ENCODE measurements at regions not wholly inside any gene's neighbourhood (a gene's known extent, or its start where the extent isn't known, plus 50 kb on each side); places are given as distances from the start of the nearest gene placed in this dataset.

DNA sequence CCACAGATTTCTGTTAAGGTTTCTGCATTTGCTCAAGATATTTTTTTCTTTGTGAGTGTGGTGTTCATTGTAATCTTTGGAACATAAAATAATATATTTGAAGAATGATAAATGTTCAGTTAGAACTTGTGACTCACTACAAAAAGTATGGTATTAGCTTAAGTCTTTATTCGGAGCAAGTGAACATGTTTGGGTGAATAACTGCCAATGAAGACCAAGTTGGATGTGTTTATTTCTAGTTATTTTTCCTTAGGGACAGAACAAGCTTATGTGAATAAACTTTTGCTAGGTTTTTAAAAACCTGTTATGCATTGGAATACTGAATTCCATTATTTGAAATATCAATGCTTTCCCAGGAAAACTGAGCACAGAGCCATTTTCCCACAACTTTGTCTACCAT is 418.6 kb downstream of the SLCO4C1 start:
- TF ChIP-seq, protein P1, sequence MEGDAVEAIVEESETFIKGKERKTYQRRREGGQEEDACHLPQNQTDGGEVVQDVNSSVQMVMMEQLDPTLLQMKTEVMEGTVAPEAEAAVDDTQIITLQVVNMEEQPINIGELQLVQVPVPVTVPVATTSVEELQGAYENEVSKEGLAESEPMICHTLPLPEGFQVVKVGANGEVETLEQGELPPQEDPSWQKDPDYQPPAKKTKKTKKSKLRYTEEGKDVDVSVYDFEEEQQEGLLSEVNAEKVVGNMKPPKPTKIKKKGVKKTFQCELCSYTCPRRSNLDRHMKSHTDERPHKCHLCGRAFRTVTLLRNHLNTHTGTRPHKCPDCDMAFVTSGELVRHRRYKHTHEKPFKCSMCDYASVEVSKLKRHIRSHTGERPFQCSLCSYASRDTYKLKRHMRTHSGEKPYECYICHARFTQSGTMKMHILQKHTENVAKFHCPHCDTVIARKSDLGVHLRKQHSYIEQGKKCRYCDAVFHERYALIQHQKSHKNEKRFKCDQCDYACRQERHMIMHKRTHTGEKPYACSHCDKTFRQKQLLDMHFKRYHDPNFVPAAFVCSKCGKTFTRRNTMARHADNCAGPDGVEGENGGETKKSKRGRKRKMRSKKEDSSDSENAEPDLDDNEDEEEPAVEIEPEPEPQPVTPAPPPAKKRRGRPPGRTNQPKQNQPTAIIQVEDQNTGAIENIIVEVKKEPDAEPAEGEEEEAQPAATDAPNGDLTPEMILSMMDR (IDR thresholded peaks at IDR 0.05; ENCODE audit: insufficient read depth, low read length, severe bottlenecking), result no peak
- no peaks in the 10 kb centered on the region for H3K27me3 ChIP-seq (ENCODE audit: control insufficient read depth, insufficient read depth, low read length)
- DNase-seq (ENCODE audit: low read depth) (no peak), FAIRE-seq (no peak)
- no peaks in the 10 kb centered on the region for H3K36me3 ChIP-seq (ENCODE audit: control insufficient read depth, insufficient read depth, low read length)
- H3K4me3 ChIP-seq (ENCODE audit: low read depth, low read length), result no peak overlapping the region

DNA sequence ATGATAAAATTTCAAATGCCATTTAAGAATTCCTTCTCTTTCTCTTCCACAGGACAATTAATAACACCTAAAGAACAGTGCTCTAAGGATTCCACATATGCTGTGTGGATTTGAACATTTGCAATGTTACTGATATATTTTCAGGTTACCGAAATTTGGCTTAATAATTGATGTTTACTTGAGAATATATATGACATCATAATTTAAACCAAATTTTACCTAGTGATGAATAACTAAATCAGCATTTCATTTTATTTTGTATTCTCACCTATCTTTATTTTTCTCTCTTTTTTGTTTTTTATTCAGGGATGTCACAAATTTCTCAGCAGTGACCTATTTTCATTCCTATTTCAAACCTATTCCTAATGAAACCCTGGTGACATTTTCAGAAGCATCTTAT is 429.6 kb downstream of the SLCO4C1 start:
- Histone ChIP-seq H3K36me3 (ENCODE audit: control insufficient read depth, insufficient read depth, low read length) (no peaks in the 10 kb centered on the region), H3K27me3 (ENCODE audit: control insufficient read depth, insufficient read depth, low read length) (no peaks in the 10 kb centered on the region), H3K4me3 (ENCODE audit: low read depth, low read length) (no peak overlapping the region)
- TF ChIP-seq, protein P1 (IDR thresholded peaks at IDR 0.05; ENCODE audit: insufficient read depth, low read length, severe bottlenecking), result no peak
- no peak for DNase-seq (ENCODE audit: low read depth)
- FAIRE-seq, result no peak

DNA sequence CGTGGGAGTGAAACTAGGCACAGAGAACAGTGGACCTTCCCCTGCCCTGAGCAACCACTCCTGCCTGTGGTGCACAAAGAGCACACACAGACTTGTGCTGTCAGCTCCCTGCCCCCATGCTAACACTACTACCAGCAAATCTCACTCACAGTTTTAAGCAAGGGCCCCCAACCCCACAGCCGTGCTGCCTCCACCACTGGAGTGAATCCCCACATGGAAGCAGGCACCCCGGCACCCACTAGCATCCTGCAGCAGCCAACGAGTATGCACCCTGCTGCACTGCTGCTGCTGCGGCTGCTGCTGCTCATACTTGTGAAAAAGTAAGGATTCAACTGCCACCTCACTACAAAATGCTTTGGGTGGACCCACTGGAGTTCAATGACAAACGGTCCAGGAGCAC is 435.5 kb downstream of the SLCO4C1 start:
- no peak overlapping the region for H3K4me3 ChIP-seq (ENCODE audit: low read depth, low read length)
- H3K27me3 ChIP-seq (ENCODE audit: control insufficient read depth, insufficient read depth, low read length), result no peaks in the 10 kb centered on the region
- no peak for FAIRE-seq
- TF ChIP-seq, protein P1 (IDR thresholded peaks at IDR 0.05; ENCODE audit: insufficient read depth, low read length, severe bottlenecking), result no peak
- DNase-seq (ENCODE audit: low read depth), result no peak
- H3K36me3 ChIP-seq (ENCODE audit: control insufficient read depth, insufficient read depth, low read length), result no peaks in the 10 kb centered on the region

DNA sequence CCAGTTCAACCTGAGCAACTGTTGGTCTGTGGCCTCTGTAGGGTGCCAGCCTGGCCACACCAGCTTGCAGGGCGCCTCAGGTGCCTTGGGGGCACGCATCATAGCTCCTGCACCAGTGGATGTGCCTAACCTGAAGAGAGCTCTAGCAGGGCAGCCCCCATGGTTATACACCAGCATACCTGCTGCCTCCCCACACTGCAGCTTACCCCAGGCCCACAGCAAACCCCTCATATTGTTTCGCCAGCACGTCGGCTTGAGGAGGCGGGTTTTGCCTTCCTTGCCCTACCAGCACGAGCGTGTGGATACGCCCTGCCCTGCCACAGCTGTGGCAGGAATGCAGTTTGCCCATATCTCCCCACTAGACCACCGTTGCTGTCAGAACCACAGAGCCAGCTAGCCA is 435.9 kb downstream of the SLCO4C1 start:
- FAIRE-seq (no peak), DNase-seq (ENCODE audit: low read depth) (no peak)
- Histone ChIP-seq H3K36me3 (ENCODE audit: control insufficient read depth, insufficient read depth, low read length) (no peaks in the 10 kb centered on the region), H3K4me3 (ENCODE audit: low read depth, low read length) (no peak overlapping the region), H3K27me3 (ENCODE audit: control insufficient read depth, insufficient read depth, low read length) (no peaks in the 10 kb centered on the region)
- TF ChIP-seq, protein P1 (IDR thresholded peaks at IDR 0.05; ENCODE audit: insufficient read depth, low read length, severe bottlenecking), result no peak

DNA sequence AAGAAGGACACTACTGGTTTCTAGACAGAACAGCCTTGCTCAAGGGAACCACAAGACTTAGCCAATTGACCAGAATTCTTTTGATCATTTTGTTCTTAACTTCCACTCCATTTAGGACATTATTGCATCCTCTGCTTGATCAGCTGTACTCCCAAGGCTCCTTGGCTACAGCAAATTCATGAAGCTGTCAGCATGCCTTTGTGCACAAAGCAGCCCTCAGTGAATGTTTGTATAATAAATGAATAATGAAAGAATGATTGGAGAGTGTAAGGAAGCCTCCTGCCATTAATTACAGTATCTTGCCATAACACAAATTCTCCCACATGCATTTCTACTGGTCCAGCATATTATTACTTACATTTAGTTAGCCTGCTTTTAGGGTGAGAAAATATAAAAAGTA is 449.6 kb downstream of the SLCO4C1 start:
- Histone ChIP-seq H3K36me3 (ENCODE audit: control insufficient read depth, insufficient read depth, low read length) (no peaks in the 10 kb centered on the region), H3K4me3 (ENCODE audit: low read depth, low read length) (no peak overlapping the region), H3K27me3 (ENCODE audit: control insufficient read depth, insufficient read depth, low read length) (no peaks in the 10 kb centered on the region)
- FAIRE-seq (no peak), DNase-seq (ENCODE audit: low read depth) (no peak)
- TF ChIP-seq, protein P1 (IDR thresholded peaks at IDR 0.05; ENCODE audit: insufficient read depth, low read length, severe bottlenecking), result no peak

DNA sequence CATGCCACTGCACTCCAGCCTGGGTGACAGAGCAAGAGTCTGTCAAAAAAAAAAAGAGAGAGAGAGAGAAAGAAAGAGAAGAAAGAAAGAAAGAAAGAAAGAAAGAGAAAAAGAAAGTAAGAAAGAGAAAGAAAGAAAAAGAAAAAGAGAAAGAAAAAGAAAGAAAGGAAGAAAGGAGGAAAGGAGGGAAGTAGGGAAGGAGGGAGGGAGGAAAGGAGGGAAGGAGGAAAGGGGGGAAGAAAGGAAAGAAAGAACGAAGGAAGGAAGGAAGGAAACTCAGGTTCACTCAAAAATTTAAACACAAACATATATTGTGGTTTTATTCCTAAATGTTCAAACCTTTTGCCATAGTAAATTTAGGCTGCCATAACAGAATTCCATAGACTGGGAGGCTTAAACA is 453.0 kb downstream of the SLCO4C1 start:
- FAIRE-seq (no peak), DNase-seq (ENCODE audit: low read depth) (no peak)
- TF ChIP-seq, protein P1 (IDR thresholded peaks at IDR 0.05; ENCODE audit: insufficient read depth, low read length, severe bottlenecking), result no peak
- no peaks in the 10 kb centered on the region for H3K36me3 ChIP-seq (ENCODE audit: control insufficient read depth, insufficient read depth, low read length)
- no peaks in the 10 kb centered on the region for H3K27me3 ChIP-seq (ENCODE audit: control insufficient read depth, insufficient read depth, low read length)
- no peak overlapping the region for H3K4me3 ChIP-seq (ENCODE audit: low read depth, low read length)

All from bronchial epithelial cell (primary cell).